Heart right ventricle (tissue), 16 donors: ENCODE measurements at regions not wholly inside any gene's neighbourhood (a gene's known extent, or its start where the extent isn't known, plus 50 kb on each side); places are given as distances from the start of the nearest gene placed in this dataset.

Experiments used
- ATAC-seq, 8 donors: fragments of 200-7000 bp; cut with Tn5 transposase; one replicate each; pipeline ENCODE4 v1.9.1; 2020; ENCODE audit warnings: mild to moderate bottlenecking in 8 of 8, moderate library complexity in 8 of 8, moderate number of reproducible peaks in 1 of 8
- DNase-seq, 2 donors: peaks; one replicate each; pipeline ENCODE4 v3.0.0-alpha.2; 2020
- H3K27ac ChIP-seq, 10 donors: fragments of 200-600 bp; sonication (generic) in 2 of 10; one replicate each; pipeline versions ENCODE4 v1.5.0 to v1.8.0; 2020 to 2022; ENCODE audit warnings: mild to moderate bottlenecking in 3 of 10
- H3K27me3 ChIP-seq, 7 donors: fragments of 200-600 bp; one replicate each; pipeline ENCODE4 v1.8.0; 2021 to 2022; ENCODE audit warnings: mild to moderate bottlenecking in 2 of 7
- H3K36me3 ChIP-seq, 9 donors: fragments of 200-600 bp; sonication (generic) in 1 of 9; one replicate each; pipeline versions ENCODE4 v1.5.0 to v1.8.0; 2020 to 2022; ENCODE audit warnings: mild to moderate bottlenecking in 2 of 9
- H3K4me1 ChIP-seq, 9 donors: fragments of 200-600 bp; sonication (generic) in 1 of 9; one replicate each; pipeline versions ENCODE4 v1.5.0 to v1.8.0; 2020 to 2022; ENCODE audit warnings: mild to moderate bottlenecking in 4 of 9
- H3K4me3 ChIP-seq, 10 donors: fragments of 200-600 bp; sonication (generic) in 2 of 10; one replicate each; pipeline versions ENCODE4 v1.5.0 to v1.8.0; 2020 to 2022; ENCODE audit warnings: mild to moderate bottlenecking in 7 of 10, moderate library complexity in 2 of 10
- H3K9me3 ChIP-seq, 11 donors: fragments of 200-600 bp in 10 of 11; sonication (generic) in 2 of 11; one replicate each; pipeline versions ENCODE4 v1.5.0 to v1.8.0; 2013 to 2022; ENCODE audit warnings: mild to moderate bottlenecking in 2 of 11, control low read depth in 1 of 11, moderate library complexity in 1 of 11
- WGBS, 2 donors: extraction: QIAGEN DNeasy Blood & Tissue Kit; methylation state at CpG; one replicate each; pipeline ENCODE4 v1.1.7; 2013; ENCODE audit warnings: inconsistent platforms in 1 of 2; 5-methylcytosine and 5-hydroxymethylcytosine counted together
- intact Hi-C, 10 donors: fragments of 100-400 bp; cut with DNase I; formaldehyde crosslinking; loops; one replicate each; pipeline versions ENCODE4 v1.11.1 to v1.14.2; 2022
- TF ChIP-seq, protein P1 (sequence below), 9 donors: fragments of 200-600 bp; sonication (generic) in 2 of 9; IDR thresholded peaks; one replicate each; pipeline versions ENCODE4 v1.5.0 to v1.8.0; 2021 to 2022; ENCODE audit warnings: antibody characterized with exemption in 9 of 9, mild to moderate bottlenecking in 5 of 9, moderate library complexity in 1 of 9
- donor health status: Arrhythmogenic right ventricular cardiomyopathy.
- donor health status: ischemic (EF 13 %, LVEDD 7.1; RV severe dilation, severe dysfunction).
- donor health status: healthy with polysubstance abuse.
- donor health status: DM: no; HTN: yes; CAD: no.
- donor health status: DM: no; HTN: no; CAD: no.
- donor health status: ischemic (EF 25% LVEDD 6.9; RV normal size, moderate dysfunction).
- donor health status: ischemic (EF 25% LVEDD 5.7; RV mildly dilated, moderate dysfunction).
- donor health status: healthy.
- donor health status: DM: yes; HTN: yes; CAD: no.
- donor health status: Ischemic cardiomyopathy.
- donor health status: ischemic (EF 35%, LVEDD 5.7; RV mildly dilated, moderate dysfunction).
- donor health status: nonischemic (EF 11% LVEDD 7.7; RV severe dilation, severe dysfunction).
- donor health status: DM: yes; HTN: yes; CAD: no.
- donor health status: PGD.
- donor health status: ischemic (EF 29% LVEDD 5.4; RV normal size, mild dysfunction).
- donor health status: nonischemic (EF 23%, LVEDD 6.1; RV moderate dilation, normal function).

DNA sequence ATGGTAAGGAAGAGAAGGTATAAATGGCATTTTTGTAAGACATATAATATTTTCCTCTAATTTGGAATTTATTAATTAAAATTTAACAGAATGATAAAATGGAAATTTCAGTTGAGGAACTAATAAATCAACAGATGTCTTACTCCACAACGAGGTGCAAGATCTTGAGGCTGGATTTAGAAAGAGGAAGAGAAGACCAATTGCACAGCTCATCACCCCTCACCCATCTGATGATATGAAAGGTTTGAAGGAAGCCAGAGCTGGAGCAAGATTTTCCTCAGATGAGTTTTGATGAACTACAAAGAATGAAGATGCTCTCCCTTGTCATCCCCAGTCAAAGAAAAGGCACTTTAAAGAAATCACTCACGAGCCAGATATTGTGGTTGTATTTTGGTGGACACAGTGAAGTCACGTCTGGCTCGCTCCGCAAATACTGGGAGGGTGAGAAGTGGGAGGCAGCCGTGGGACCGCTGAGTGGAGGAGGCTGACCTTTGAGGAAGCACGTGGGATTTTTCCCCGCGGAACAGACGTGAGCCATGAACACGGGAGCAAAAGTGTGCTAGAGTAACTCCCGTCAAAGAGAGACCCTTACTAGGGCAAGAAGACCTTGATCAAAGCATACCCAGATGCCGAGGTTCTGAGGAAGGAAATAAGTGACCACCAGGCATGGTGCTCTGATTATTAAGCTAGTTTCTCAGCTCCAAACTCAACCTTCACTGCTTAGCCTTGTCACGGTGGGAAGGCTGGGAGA is 511.4 kb downstream of the RNF144A start:
- TF ChIP-seq, protein P1, sequence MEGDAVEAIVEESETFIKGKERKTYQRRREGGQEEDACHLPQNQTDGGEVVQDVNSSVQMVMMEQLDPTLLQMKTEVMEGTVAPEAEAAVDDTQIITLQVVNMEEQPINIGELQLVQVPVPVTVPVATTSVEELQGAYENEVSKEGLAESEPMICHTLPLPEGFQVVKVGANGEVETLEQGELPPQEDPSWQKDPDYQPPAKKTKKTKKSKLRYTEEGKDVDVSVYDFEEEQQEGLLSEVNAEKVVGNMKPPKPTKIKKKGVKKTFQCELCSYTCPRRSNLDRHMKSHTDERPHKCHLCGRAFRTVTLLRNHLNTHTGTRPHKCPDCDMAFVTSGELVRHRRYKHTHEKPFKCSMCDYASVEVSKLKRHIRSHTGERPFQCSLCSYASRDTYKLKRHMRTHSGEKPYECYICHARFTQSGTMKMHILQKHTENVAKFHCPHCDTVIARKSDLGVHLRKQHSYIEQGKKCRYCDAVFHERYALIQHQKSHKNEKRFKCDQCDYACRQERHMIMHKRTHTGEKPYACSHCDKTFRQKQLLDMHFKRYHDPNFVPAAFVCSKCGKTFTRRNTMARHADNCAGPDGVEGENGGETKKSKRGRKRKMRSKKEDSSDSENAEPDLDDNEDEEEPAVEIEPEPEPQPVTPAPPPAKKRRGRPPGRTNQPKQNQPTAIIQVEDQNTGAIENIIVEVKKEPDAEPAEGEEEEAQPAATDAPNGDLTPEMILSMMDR (IDR thresholded peaks at IDR 0.05) = no peak
- Histone ChIP-seq H3K4me3 (no peak overlapping the region), H3K9me3 (peaks cover 0 to 13% (median 0%) of the 10 kb centered on the region in 11 donors), H3K27me3 (peaks cover 0 to 70% (median 30%) of the 10 kb centered on the region in 7 donors), H3K36me3 (no peaks in the 10 kb centered on the region), H3K27ac (peak overlapping the region in 1 of 10 donors; percentile 3), H3K4me1 (peaks cover 0 to 38% (median 3%) of the 10 kb centered on the region in 9 donors)
- DNase-seq (no peak), ATAC-seq (no peak)
- intact Hi-C loops = loop anchor here in 7 of 10 donors (2.0 to 10.0 kb wide), 5 partner anchors 224 to 1336 kb away; no protein-coding TSS in a partner anchor
- WGBS, 2 donors = 75 to 79% methylated on average over 15 of the region's 15 CpGs

DNA sequence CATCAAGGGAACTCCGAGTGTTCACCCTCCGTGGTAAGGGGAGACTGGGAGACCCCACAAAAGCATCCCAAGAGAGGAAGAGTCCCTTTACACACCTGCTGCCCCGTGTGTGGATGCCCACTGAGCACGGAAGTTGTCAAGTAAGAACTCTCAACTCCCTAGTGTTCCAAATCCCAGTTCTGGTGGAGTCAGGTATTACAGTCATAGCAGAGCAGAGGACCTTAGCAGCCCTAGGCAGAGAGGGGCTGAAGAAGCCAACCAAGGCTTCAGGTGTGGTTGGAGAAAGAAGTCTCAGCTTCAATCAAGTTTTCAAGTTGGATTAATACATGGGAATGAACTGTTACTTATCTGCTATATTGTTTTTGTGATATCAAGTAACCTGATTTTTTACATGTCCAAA is 512.5 kb downstream of the RNF144A start:
- Histone ChIP-seq H3K9me3 (peaks cover 0 to 22% (median 0%) of the 10 kb centered on the region in 11 donors), H3K27me3 (peaks cover 0 to 68% (median 30%) of the 10 kb centered on the region in 7 donors), H3K36me3 (no peaks in the 10 kb centered on the region), H3K4me3 (no peak overlapping the region), H3K27ac (peak overlapping the region in 1 of 10 donors; percentile 86), H3K4me1 (peaks cover 0 to 38% (median 3%) of the 10 kb centered on the region in 9 donors)
- TF ChIP-seq, protein P1 (IDR thresholded peaks at IDR 0.05) = no peak
- no peak for DNase-seq
- no peak for ATAC-seq
- WGBS, 2 donors = 90 to 95% methylated on average over 4 of the region's 4 CpGs
- intact Hi-C loops = loop anchor here in 7 of 10 donors (2.0 to 10.0 kb wide), 5 partner anchors 225 to 1335 kb away; no protein-coding TSS in a partner anchor

DNA sequence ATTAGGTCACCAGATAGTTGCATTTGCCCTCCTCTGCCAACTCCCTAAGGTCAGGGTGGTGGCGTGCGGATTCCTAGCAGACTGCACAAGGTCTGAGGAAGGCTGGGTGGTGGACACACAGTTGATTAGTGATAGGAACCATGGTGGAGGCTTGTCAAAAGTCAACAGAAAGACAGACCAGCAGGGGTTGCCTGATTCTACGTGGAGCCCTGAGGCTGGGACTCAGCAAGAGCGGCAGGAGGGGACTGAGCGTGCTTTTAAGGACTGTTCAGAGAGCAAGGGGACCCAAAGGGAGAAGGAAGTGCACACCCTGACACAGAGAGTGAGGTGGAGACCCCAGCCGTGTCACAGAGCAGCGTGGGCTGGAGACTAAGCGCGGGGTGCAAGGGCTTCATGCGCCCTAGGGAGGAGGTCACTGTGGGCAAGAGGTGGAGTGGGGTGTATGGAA is 513.2 kb downstream of the RNF144A start:
- TF ChIP-seq, protein P1 (IDR thresholded peaks at IDR 0.05) = no peak
- intact Hi-C loops = no loop called here
- peak in 6 of 8 donors; percentile 6 to 34 (median 24) for ATAC-seq

DNA sequence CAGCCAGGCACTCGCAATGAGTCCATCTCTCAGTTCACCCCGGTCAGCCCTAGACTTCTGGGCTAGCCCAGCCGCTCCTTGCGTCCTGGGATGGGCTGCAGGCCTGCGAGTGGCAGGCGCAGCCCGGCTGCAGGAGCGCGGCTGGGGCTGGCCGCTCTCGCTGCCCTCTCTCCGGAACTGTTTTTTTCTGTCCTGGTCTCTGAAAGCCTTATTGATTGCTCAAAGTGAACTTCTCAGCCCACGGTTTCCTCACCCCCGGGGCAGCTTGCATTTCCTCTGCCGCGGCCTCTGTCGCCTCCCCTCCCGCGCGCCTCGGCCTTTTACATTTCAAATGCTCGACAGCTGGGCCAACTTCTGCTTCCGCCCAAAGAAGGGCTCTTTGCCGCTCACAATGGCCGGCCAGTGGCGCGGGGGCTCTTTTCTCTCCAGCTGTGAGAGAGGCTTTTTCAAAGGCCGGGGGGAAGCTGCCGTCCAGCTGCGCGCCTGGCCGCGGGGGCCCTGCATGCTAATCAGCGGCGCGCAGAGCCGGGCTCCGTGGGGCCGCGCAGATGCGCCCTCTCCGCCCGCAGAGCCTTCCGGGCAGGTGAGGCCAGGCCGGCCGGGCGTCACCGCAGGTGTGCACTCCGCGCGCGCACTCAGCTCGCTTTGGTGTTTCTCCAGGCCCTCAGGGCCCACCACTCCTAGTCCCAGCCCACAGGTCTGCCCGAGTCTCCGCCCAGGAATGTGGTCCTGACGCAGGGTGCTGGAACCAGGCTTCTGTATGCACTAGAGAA is 513.8 kb downstream of the RNF144A start:
- TF ChIP-seq, protein P1 (IDR thresholded peaks at IDR 0.05) = no peak
- Histone ChIP-seq H3K4me3 (peak overlapping the region in 9 of 10 donors; percentile 25 to 59 (median 46)), H3K27me3 (peaks cover 0 to 58% (median 30%) of the 10 kb centered on the region in 7 donors), H3K36me3 (no peaks in the 10 kb centered on the region), H3K4me1 (peaks cover 0 to 38% (median 3%) of the 10 kb centered on the region in 9 donors), H3K27ac (peak overlapping the region in 3 of 10 donors; percentile 31 to 86 (median 37)), H3K9me3 (peaks cover 0 to 22% (median 0%) of the 10 kb centered on the region in 11 donors)
- WGBS, 2 donors = 4 to 9% methylated on average over 56 of the region's 56 CpGs
- DNase-seq = peak; percentile 29 to 49
- intact Hi-C loops = no loop called here
- ATAC-seq = peak; percentile 44 to 66 (median 58)

More for the DNA sequence above, 513.2 kb downstream of the RNF144A start:
- no peak for DNase-seq
- peak overlapping the region in 9 of 10 donors; percentile 25 to 59 (median 46) for H3K4me3 ChIP-seq
- H3K36me3 ChIP-seq = no peaks in the 10 kb centered on the region
- peaks cover 0 to 61% (median 30%) of the 10 kb centered on the region in 7 donors for H3K27me3 ChIP-seq
- H3K9me3 ChIP-seq = peaks cover 0 to 22% (median 0%) of the 10 kb centered on the region in 11 donors
- WGBS, 2 donors = 79 to 80% methylated on average over 10 of the region's 10 CpGs
- H3K27ac ChIP-seq = peak overlapping the region in 1 of 10 donors; percentile 86
- peaks cover 0 to 38% (median 3%) of the 10 kb centered on the region in 9 donors for H3K4me1 ChIP-seq
